H1 (cell line): ENCODE measurements at regions not wholly inside any gene's neighbourhood (a gene's known extent, or its start where the extent isn't known, plus 50 kb on each side); places are given as distances from the start of the nearest gene placed in this dataset.

ENCODE experiments used
- CTCF ChIA-PET: fragments of 300-600 bp; sonication (Branson Sonifier 250); formaldehyde crosslinking; loops from one replicate; lab custom pipeline; 2021; ENCODE audit not compliant: partially characterized antibody; lab: Charles Lee
- POLR2A ChIA-PET: fragments of 300-600 bp; sonication (Branson Sonifier 250); formaldehyde crosslinking; loops from one replicate; lab custom pipeline; 2021; ENCODE audit warnings: inconsistent platforms; ENCODE audit not compliant: partially characterized antibody; lab: Charles Lee
- DNase-seq, 2 experiments: peaks; one replicate each; pipeline versions ENCODE4 v3.0.0 to v3.0.0-alpha.2; 2010 to 2022; ENCODE audit warnings: low spot score in 2 of 2, low read depth in 1 of 2, mixed read lengths in 1 of 2
- FAIRE-seq: peaks from 2 replicates; lab custom pipeline; 2011; peaks lifted over from hg19 to GRCh38; lab: Jason Lieb, UNC
- H2AFZ ChIP-seq: 2 replicates; pipeline ENCODE4 v1.8.1; 2012; ENCODE audit warnings: low read length, inconsistent platforms
- H2AK5ac ChIP-seq: 2 replicates; pipeline ENCODE4 v1.6.1; 2013; ENCODE audit warnings: low read depth, low read length
- H2BK120ac ChIP-seq: replicated peaks from 2 replicates; pipeline ENCODE3; 2013; ENCODE audit warnings: low read depth, low read length, inconsistent platforms
- H2BK12ac ChIP-seq: 2 replicates; pipeline ENCODE4 v1.6.1; 2013; ENCODE audit warnings: low read depth, low read length
- H2BK15ac ChIP-seq: 2 replicates; pipeline ENCODE4 v1.6.1; 2013; ENCODE audit warnings: low read length
- H2BK20ac ChIP-seq: 2 replicates; pipeline ENCODE4 v1.6.1; 2013; ENCODE audit warnings: low read length
- H2BK5ac ChIP-seq: 2 replicates; pipeline ENCODE4 v1.6.1; 2013; ENCODE audit warnings: low read depth, low read length
- H3K14ac ChIP-seq: 2 replicates; pipeline ENCODE4 v1.6.1; 2013; ENCODE audit warnings: inconsistent platforms; ENCODE audit not compliant: insufficient read length
- H3K18ac ChIP-seq: 2 replicates; pipeline ENCODE4 v1.6.1; 2013; ENCODE audit warnings: low read length; ENCODE audit errors: extremely low read depth
- H3K23ac ChIP-seq: 2 replicates; pipeline ENCODE4 v1.6.1; 2013; ENCODE audit warnings: inconsistent platforms; ENCODE audit not compliant: insufficient read length
- H3K23me2 ChIP-seq: 2 replicates; pipeline ENCODE4 v1.6.1; 2013; ENCODE audit warnings: low read depth, low read length
- H3K27ac ChIP-seq: 2 replicates; pipeline ENCODE4 v1.6.1; 2011; ENCODE audit warnings: low read depth, low read length, inconsistent platforms
- H3K27me3 ChIP-seq, 4 experiments: replicated peaks in 1 of 4; 1 replicate in 1 of 4; 2 replicates in 3 of 4; pipeline versions ENCODE4 v1.6.1 to v1.8.1; 2011 to 2013; ENCODE audit warnings: low read length in 3 of 4, mild to moderate bottlenecking in 3 of 4, inconsistent platforms in 2 of 4, mixed read lengths in 2 of 4, moderate library complexity in 1 of 4; ENCODE audit not compliant: control insufficient read depth in 3 of 4, insufficient read depth in 3 of 4; ENCODE audit errors: extremely low read depth in 1 of 4
- H3K36me3 ChIP-seq, 4 experiments: 2 replicates each; pipeline versions ENCODE4 v1.6.1 to v1.8.1; 2011 to 2013; ENCODE audit warnings: mild to moderate bottlenecking in 4 of 4, low read length in 3 of 4, moderate library complexity in 2 of 4, control low read depth in 1 of 4, inconsistent platforms in 1 of 4; ENCODE audit not compliant: insufficient read depth in 4 of 4, control insufficient read depth in 2 of 4
- H3K4ac ChIP-seq: replicated peaks from 2 replicates; pipeline ENCODE3; 2013; ENCODE audit warnings: low read length, low read depth, mixed read lengths, inconsistent platforms; ENCODE audit not compliant: insufficient read length
- H3K4me1 ChIP-seq, 4 experiments: replicated peaks in 1 of 4; 1 replicate in 1 of 4; 2 replicates in 3 of 4; pipeline versions ENCODE4 v1.6.1 to v1.8.1; 2011 to 2013; ENCODE audit warnings: low read length in 3 of 4, inconsistent platforms in 2 of 4, mixed read lengths in 1 of 4; ENCODE audit not compliant: insufficient read depth in 4 of 4, control insufficient read depth in 3 of 4
- H3K4me2 ChIP-seq, 2 experiments: 2 replicates each; pipeline versions ENCODE4 v1.6.1 to v1.8.1; 2011 to 2013; ENCODE audit warnings: low read depth in 2 of 2, low read length in 2 of 2, control low read depth in 1 of 2, inconsistent platforms in 1 of 2, mild to moderate bottlenecking in 1 of 2; ENCODE audit not compliant: insufficient read depth in 1 of 2
- H3K4me3 ChIP-seq, 4 experiments: fragments of 200-600, 300-600 bp in 1 of 4; sonication (generic), shearing (Covaris generic), sonication (Bioruptor Twin) in 1 of 4; 2 replicates each; pipeline versions ENCODE4 v1.5.1 to v1.8.1; 2011 to 2016; ENCODE audit warnings: low read length in 4 of 4, low read depth in 3 of 4, control low read depth in 2 of 4, inconsistent platforms in 2 of 4, mild to moderate bottlenecking in 2 of 4, mixed read lengths in 1 of 4, moderate library complexity in 1 of 4; ENCODE audit not compliant: insufficient read depth in 2 of 4; ENCODE audit errors: extremely low read depth in 1 of 4
- H3K56ac ChIP-seq: replicated peaks from 2 replicates; pipeline ENCODE3; 2013; ENCODE audit warnings: low read depth, mild to moderate bottlenecking, mixed read lengths, low read length, inconsistent platforms; ENCODE audit not compliant: insufficient read length
- H3K79me1 ChIP-seq: 2 replicates; pipeline ENCODE4 v1.6.1; 2013; ENCODE audit warnings: low read depth, low read length, control low read depth
- H3K79me2 ChIP-seq, 2 experiments: 2 replicates each; pipeline versions ENCODE4 v1.6.1 to v1.8.1; 2012 to 2013; ENCODE audit warnings: low read length in 2 of 2, mild to moderate bottlenecking in 2 of 2, inconsistent platforms in 1 of 2; ENCODE audit not compliant: insufficient read depth in 2 of 2, control insufficient read depth in 1 of 2
- H3K9ac ChIP-seq, 4 experiments: replicated peaks in 1 of 4; 1 replicate in 1 of 4; 2 replicates in 3 of 4; pipeline versions ENCODE4 v1.6.1 to v1.8.1; 2011 to 2013; ENCODE audit warnings: low read depth in 3 of 4, low read length in 3 of 4, control low read depth in 2 of 4, mild to moderate bottlenecking in 2 of 4, moderate library complexity in 2 of 4, inconsistent platforms in 1 of 4; ENCODE audit errors: extremely low read depth in 1 of 4
- H3K9me3 ChIP-seq, 2 experiments: 2 replicates each; pipeline versions ENCODE4 v1.6.1 to v1.8.1; 2012 to 2013; ENCODE audit warnings: mild to moderate bottlenecking in 2 of 2, moderate library complexity in 2 of 2, control low read depth in 1 of 2, inconsistent platforms in 1 of 2, low read depth in 1 of 2, low read length in 1 of 2, mixed read lengths in 1 of 2; ENCODE audit not compliant: insufficient read depth in 2 of 2
- H4K20me1 ChIP-seq, 2 experiments: replicated peaks in 1 of 2; 2 replicates each; pipeline versions ENCODE3 to v1.8.1; 2011 to 2013; ENCODE audit warnings: inconsistent platforms in 2 of 2, low read length in 2 of 2, mild to moderate bottlenecking in 1 of 2; ENCODE audit not compliant: insufficient read depth in 2 of 2, control insufficient read depth in 1 of 2
- H4K5ac ChIP-seq: 2 replicates; pipeline ENCODE4 v1.6.1; 2013; ENCODE audit warnings: low read length, low read depth, mixed read lengths, inconsistent platforms; ENCODE audit not compliant: insufficient read length
- H4K8ac ChIP-seq: 2 replicates; pipeline ENCODE4 v1.8.0; 2013; ENCODE audit warnings: mild to moderate bottlenecking, moderate library complexity, low read length, inconsistent platforms; ENCODE audit not compliant: insufficient read depth; ENCODE audit errors: extremely low read depth
- H4K91ac ChIP-seq: replicated peaks from 2 replicates; pipeline ENCODE3; 2013; ENCODE audit warnings: low read length, mixed read lengths, inconsistent platforms; ENCODE audit not compliant: insufficient read length
- CBX5 ChIP-seq: fragments of 300-800, 300-1000 bp; sonication (generic); IDR thresholded peaks from 2 replicates; pipeline ENCODE4 v1.7.1; 2016; ENCODE audit warnings: antibody characterized with exemption, low read length, low read depth
- CBX8 ChIP-seq: fragments of 300-800, 300-1000 bp; sonication (generic); IDR thresholded peaks from 2 replicates; pipeline ENCODE4 v1.7.1; 2016; ENCODE audit warnings: low read depth, low read length, borderline replicate concordance
- CHD2 ChIP-seq: IDR thresholded peaks from 2 replicates; pipeline ENCODE4 v1.6.1; 2012; ENCODE audit warnings: low read length, improper control_type of control experiment
- HDAC6 ChIP-seq: IDR thresholded peaks from one replicate; pipeline ENCODE4 v1.7.1; 2012; ENCODE audit warnings: low read depth, mild to moderate bottlenecking, inconsistent platforms, low read length, moderate library complexity
- JUND ChIP-seq: IDR thresholded peaks from 2 replicates; pipeline ENCODE4 v1.6.1; 2011; ENCODE audit warnings: mild to moderate bottlenecking, improper control_type of control experiment, low read length
- KDM1A ChIP-seq: fragments of 200-600, 300-600 bp; sonication (generic); IDR thresholded peaks from 2 replicates; pipeline ENCODE4 v1.7.1; 2016; ENCODE audit warnings: mild to moderate bottlenecking, low read length, borderline replicate concordance
- KDM4A ChIP-seq: IDR thresholded peaks from one replicate; pipeline ENCODE4 v1.7.1; 2012; ENCODE audit warnings: low read depth, mild to moderate bottlenecking, moderate library complexity, low read length, inconsistent platforms; ENCODE audit not compliant: severe bottlenecking
- NANOG ChIP-seq: IDR thresholded peaks from 2 replicates; pipeline ENCODE4 v1.6.1; 2011; ENCODE audit warnings: low read length, low read depth, mild to moderate bottlenecking, inconsistent platforms; ENCODE audit not compliant: insufficient read depth, poor library complexity, severe bottlenecking
- NRF1 ChIP-seq: IDR thresholded peaks from 2 replicates; pipeline ENCODE4 v1.6.1; 2011; ENCODE audit warnings: mild to moderate bottlenecking, low read depth, low read length, improper control_type of control experiment
- RAD21 ChIP-seq, 2 experiments: IDR thresholded peaks in 1 of 2; conservative IDR thresholded peaks in 1 of 2; 2 replicates each; pipeline ENCODE4 v1.6.1; 2011; ENCODE audit warnings: low read depth in 2 of 2, low read length in 2 of 2, improper control_type of control experiment in 1 of 2, inconsistent platforms in 1 of 2, mild to moderate bottlenecking in 1 of 2, moderate library complexity in 1 of 2
- TAF1 ChIP-seq: IDR thresholded peaks from 2 replicates; pipeline ENCODE4 v1.6.1; 2011; ENCODE audit warnings: mild to moderate bottlenecking, low read depth, low read length

GRCh38 chr1:73789965-73790364 is 408.0 kb downstream of the LRRIQ3 start:
- Histone ChIP-seq H3K4ac (no peak overlapping the region), H3K27ac (no peak overlapping the region), H3K27me3 (no peaks in the 10 kb centered on the region), H3K14ac (no peak overlapping the region), H3K36me3 (no peaks in the 10 kb centered on the region), H3K4me3 (no peak overlapping the region), H2BK12ac (no peak overlapping the region), H2BK5ac (no peak overlapping the region), H3K23ac (no peak overlapping the region), H3K79me2 (no peaks in the 10 kb centered on the region), H2BK120ac (no peak overlapping the region), H4K20me1 (no peaks in the 10 kb centered on the region), H2AFZ (no peak overlapping the region), H4K5ac (no peak overlapping the region), H3K23me2 (no peaks in the 10 kb centered on the region), H3K18ac (no peak overlapping the region), H4K8ac (no peak overlapping the region), H3K9me3 (no peaks in the 10 kb centered on the region), H4K91ac (no peak overlapping the region), H3K79me1 (no peaks in the 10 kb centered on the region), H3K9ac (no peak overlapping the region), H2BK20ac (no peak overlapping the region), H3K56ac (no peak overlapping the region), H3K4me2 (no peak overlapping the region), H2BK15ac (no peak overlapping the region), H2AK5ac (no peak overlapping the region), H3K4me1 (no peaks in the 10 kb centered on the region)
- no peak for FAIRE-seq
- ChIA-PET POLR2A (no interaction called here), CTCF (interaction anchor here (0.6 kb wide), 1 partner anchor 506 kb away, joined by 4 read pairs; no protein-coding TSS in a partner anchor)
- DNase-seq: no peak
- TF ChIP-seq KDM4A: no peak
- TF ChIP-seq TAF1: no peak
- no peak for TF ChIP-seq CHD2
- no peak for TF ChIP-seq NRF1
- no peak for TF ChIP-seq JUND
- no peak for TF ChIP-seq HDAC6
- no peak for TF ChIP-seq NANOG
- TF ChIP-seq CBX8: no peak
- no peak for TF ChIP-seq RAD21 (IDR thresholded peaks at IDR 0.05 in 1 of 2, conservative IDR thresholded peaks at IDR 0.05 in 1 of 2; ENCODE audit: low read depth in 2 of 2, low read length in 2 of 2)
- no peak for TF ChIP-seq CBX5
- no peak for TF ChIP-seq KDM1A
